GM21390 (cell line): ENCODE measurements at regions not wholly inside any gene's neighbourhood (a gene's known extent, or its start where the extent isn't known, plus 50 kb on each side); places are given as distances from the start of the nearest gene placed in this dataset.

Experiments used
- ATAC-seq: cut with Tn5 transposase; IDR thresholded peaks from one replicate; pipeline ENCODE4 v1.9.1; 2021; ENCODE audit not compliant: unreplicated experiment

DNA sequence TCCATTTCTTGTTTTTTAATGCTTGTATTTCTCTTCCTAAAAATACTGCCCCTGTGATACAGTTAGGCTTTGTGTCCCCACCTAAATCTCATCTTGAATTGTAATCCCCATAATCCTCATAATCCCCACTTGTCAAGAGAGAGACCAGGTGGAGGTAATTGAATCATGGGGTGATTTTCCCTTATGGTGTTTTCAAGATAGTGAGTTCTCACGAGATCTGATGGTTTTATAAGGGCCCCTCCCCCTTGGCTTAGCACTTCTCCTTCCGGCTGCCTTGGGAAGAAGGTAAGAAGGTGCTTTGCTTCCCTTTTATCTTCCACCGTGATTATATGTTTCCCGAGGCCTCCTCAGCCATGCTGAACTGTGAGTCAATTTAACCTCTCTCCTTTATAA lies 227.4 kb downstream of the MAN2A1 start:
- ATAC-seq = no peak

- no peak for ATAC-seq
These were observed 228.2 kb downstream of the MAN2A1 start for GRCh38 chr5:109917966-109918365.

DNA sequence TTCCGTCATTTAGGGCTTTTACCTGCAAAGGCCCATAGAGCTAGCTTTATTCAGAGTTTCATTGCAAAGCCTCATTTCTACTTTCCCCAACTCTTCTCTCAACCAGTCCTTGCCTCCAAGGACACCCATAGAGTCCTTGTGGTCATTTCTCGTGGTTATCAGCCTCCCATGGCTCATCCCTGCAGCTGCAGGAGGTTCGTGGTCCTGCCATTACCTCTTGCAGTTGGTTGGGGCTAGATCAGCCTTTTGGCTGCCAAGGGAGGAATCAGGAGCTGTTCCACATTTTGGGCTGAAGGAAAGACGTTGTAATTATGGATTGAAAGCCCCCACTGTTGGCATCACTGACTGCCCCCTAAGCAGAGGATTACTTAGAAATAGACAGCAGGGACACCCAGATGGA lies 231.0 kb downstream of the MAN2A1 start:
- no peak for ATAC-seq

DNA sequence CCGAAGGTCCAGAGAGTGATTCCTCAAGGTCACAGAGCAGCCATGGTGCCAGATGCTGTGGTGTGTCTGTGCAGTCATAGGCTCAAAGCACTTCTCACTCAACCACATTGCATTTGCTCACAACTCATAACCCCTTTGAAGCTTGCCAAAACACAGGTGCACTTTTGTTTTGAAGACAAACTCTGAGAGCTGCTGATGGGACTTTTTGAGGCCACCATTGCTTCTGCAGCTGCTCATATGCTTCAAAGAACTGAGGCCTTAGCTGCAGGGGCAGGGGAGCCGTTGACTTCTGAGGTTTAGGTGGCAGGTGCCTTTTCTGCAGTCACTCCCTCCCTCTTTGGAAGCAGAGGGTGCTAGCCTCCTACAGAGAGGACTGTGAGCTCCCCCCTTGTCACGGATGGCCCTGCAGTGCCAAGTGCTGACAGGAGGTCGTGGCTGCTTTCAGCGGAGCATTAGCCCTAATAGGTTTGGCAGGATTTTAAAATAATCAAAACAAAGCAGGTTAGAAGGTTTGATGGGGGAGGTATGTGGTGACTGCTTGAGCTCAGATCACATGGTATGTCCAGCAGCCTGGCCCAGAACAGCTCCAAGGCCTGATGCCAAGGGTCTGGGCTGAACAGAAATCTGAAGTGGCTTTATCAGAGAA lies 232.1 kb downstream of the MAN2A1 start:
- ATAC-seq = peak; percentile 61

- no peak for ATAC-seq
These were observed 232.8 kb downstream of the MAN2A1 start for GRCh38 chr5:109922381-109922995.

GRCh38 chr5:109923205-109923604 lies 233.5 kb downstream of the MAN2A1 start:
- no peak for ATAC-seq

- no peak for ATAC-seq
These were observed 234.7 kb downstream of the MAN2A1 start for GRCh38 chr5:109924237-109925107.

- ATAC-seq = no peak
These were observed 237.9 kb downstream of the MAN2A1 start for GRCh38 chr5:109927639-109928038.

DNA sequence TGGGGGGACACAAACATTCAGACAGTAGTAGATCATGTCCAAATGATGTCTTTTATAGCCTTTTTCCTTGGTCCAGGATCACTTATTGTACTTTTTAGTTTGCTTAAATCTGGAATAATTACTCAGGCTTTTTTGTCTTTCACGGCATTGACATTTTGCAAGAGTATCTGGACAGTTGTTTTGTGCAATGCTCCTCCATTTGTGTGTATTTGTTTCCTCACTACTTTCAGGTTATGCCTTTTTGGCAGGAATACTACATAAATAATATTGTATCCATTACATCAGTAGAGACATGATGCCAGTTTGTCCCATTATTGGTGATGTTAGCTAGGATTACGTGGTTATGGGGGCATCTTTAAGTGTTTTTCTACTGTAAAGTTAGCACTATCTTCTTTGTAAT lies 238.3 kb downstream of the MAN2A1 start:
- no peak for ATAC-seq

DNA sequence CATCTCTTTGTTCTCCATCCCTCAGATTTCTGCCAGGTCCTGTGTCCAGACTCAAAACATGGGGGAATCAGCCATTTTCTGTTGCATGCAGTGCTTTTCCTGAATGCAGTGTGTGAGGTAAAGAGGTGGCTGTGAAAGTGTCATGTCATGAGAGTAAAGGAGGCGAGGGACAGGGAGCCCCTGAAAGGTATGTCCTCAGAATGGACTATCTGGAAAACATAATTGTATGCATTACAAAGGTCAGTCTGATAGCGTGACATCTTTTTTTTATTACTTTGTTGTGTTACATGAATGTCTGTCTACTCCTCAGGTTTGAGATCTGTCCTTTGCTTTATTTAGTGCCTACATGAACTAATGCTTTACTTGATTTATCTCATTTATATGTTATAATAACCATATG lies 239.1 kb downstream of the MAN2A1 start:
- ATAC-seq = no peak

- no peak for ATAC-seq
These were observed 239.6 kb downstream of the MAN2A1 start for GRCh38 chr5:109929376-109929775.

GRCh38 chr5:109929911-109930310 lies 240.2 kb downstream of the MAN2A1 start:
- no peak for ATAC-seq

GRCh38 chr5:109931049-109931780 lies 241.5 kb downstream of the MAN2A1 start:
- no peak for ATAC-seq

- ATAC-seq = no peak
These were observed 246.2 kb downstream of the MAN2A1 start for GRCh38 chr5:109935833-109936490.

DNA sequence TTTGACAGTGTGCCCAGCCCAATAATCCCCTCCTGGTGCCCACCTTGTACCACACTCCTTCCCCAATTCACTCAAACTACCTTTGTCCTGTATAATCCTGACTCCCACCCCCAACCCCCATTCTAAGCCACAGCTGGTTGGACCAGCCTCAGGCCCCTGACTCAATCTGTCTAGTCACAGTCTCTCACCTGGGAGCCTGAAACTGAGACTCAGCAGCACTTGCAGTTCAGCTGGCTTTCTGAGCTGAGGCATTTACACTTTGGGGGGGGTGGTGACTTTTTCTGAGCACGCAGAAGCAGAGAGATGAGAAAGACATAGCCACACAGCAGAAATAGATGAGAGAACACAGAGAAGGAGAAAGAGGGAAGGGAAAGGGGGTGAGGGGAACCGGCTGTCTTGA lies 247.3 kb downstream of the MAN2A1 start:
- peak; percentile 96 for ATAC-seq

DNA sequence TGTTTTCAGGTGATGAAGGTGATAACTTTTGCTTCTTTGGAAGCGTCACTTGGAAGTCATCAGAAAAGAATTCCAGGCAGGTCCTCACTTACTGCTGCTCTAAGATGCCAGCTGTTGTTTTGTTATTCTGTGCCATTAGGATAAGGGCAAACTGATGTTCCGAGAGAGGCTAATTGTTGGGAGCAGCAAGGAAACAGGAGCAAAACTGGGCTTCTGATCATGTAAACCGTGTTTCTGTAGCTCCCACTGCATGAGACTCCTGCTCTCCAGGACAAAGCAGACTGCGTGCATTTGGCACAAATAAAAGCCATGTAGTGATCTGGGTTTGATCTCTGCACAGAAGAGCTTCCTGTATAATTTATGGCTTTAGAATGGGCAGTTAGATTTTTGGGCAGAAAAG lies 248.2 kb downstream of the MAN2A1 start:
- no peak for ATAC-seq

GRCh38 chr5:109938453-109938852 lies 248.7 kb downstream of the MAN2A1 start:
- no peak for ATAC-seq

GRCh38 chr5:109939116-109939682 lies 249.5 kb downstream of the MAN2A1 start:
- ATAC-seq = no peak

DNA sequence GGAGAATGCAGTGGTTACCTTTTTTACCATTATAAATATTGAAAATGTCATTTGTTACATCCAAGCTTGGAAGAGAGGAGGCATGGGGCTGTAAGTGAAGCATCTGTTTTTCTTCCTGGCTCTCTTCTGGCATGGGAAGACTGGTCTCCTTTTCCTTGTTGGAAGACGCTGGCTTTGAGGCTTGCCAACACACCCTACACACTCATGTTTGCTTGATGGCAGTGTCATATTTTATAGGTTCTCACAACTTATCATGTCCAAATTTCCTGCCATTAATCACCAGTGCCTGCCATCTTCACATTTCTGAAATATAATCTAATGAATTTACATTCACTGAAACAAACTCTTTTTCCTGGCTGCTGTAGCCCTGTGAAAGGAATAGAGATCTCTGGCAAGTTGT lies 252.9 kb downstream of the MAN2A1 start:
- no peak for ATAC-seq

DNA sequence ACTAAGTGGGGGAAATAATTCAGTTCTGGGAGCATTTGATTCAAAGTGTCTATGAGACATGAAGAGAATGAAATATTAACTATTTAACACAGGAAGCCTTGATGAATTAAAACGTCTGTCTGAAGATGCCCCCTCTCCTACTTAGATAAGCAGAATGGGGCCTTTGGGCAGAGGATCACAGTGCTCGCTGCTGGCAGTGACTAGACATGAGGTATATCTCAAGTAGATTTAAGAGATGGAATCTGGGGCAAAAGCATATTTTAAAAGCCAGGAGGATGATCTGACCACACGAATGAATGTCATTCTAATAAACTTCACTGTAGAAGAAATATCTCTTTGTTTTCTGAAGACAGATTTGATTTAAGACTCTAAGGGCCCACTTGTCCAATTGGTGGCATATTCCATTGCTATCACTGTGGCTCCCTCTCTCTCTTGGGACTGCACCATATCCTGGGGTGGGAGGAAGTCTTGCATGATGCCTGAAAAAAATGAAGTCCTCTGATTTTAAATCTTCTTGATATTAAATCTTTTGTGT lies 254.0 kb downstream of the MAN2A1 start:
- no peak for ATAC-seq
